ENCODE measurements at regions not wholly inside any gene's neighbourhood (a gene's known extent, or its start where the extent isn't known, plus 50 kb on each side); places are given as distances from the start of the nearest gene placed in this dataset.
"Not testable (repeated sequence)": the region's sequence is repeated elsewhere in the genome, so short reads cannot be mapped to it uniquely, and the experiment has no call there.

GRCh38 chr16:66247516-66248481 is 118.7 kb upstream of the CDH5 start:
- no peaks in the 10 kb centered on the region for H3K9me3 Mint-ChIP-seq (ENCODE audit: insufficient read depth)
- ChIA-PET POLR2A (no interaction called here), CTCF (no interaction called here)

GRCh38 chr16:66245868-66246267 is 120.6 kb upstream of the CDH5 start:
- no peaks in the 10 kb centered on the region for H3K4me1 Mint-ChIP-seq (ENCODE audit: low read depth)
- DNase-seq (no peak), ATAC-seq (no peak)
- CTCF ChIA-PET, result no interaction called here
- POLR2A ChIA-PET, result no interaction called here
- no peak overlapping the region for H3K27ac Mint-ChIP-seq
- peaks cover 4% of the 10 kb centered on the region for H3K27me3 Mint-ChIP-seq (ENCODE audit: low read depth)
- no peak overlapping the region for H3K4me3 Mint-ChIP-seq
- no peaks in the 10 kb centered on the region for H3K36me3 Mint-ChIP-seq (ENCODE audit: low read depth)
- H3K9me3 Mint-ChIP-seq (ENCODE audit: insufficient read depth), result no peaks in the 10 kb centered on the region

More at GRCh38 chr16:66247516-66248481, 118.7 kb upstream of the CDH5 start:
- Mint-ChIP-seq H3K4me3 (no peak overlapping the region), H3K4me1 (ENCODE audit: low read depth) (no peaks in the 10 kb centered on the region), H3K36me3 (ENCODE audit: low read depth) (no peaks in the 10 kb centered on the region), H3K27me3 (ENCODE audit: low read depth) (peaks cover 4% of the 10 kb centered on the region), H3K27ac (no peak overlapping the region)
- no peak for ATAC-seq
- DNase-seq, result no peak

- CTCF ChIA-PET, result no interaction called here
- Mint-ChIP-seq H3K4me3 (no peak overlapping the region), H3K4me1 (ENCODE audit: low read depth) (no peaks in the 10 kb centered on the region), H3K27ac (no peak overlapping the region), H3K9me3 (ENCODE audit: insufficient read depth) (no peaks in the 10 kb centered on the region), H3K36me3 (ENCODE audit: low read depth) (no peaks in the 10 kb centered on the region), H3K27me3 (ENCODE audit: low read depth) (peaks cover 4% of the 10 kb centered on the region)
- no peak for DNase-seq
- POLR2A ChIA-PET, result no interaction called here
- no peak for ATAC-seq
Observed at GRCh38 chr16:66245072-66245471, 121.4 kb upstream of the CDH5 start.

- DNase-seq (no peak), ATAC-seq (no peak)
- H3K9me3 Mint-ChIP-seq (ENCODE audit: insufficient read depth), result no peaks in the 10 kb centered on the region
- no peak overlapping the region for H3K27ac Mint-ChIP-seq
- no peaks in the 10 kb centered on the region for H3K36me3 Mint-ChIP-seq (ENCODE audit: low read depth)
- no peaks in the 10 kb centered on the region for H3K27me3 Mint-ChIP-seq (ENCODE audit: low read depth)
- ChIA-PET POLR2A (no interaction called here), CTCF (no interaction called here)
- no peak overlapping the region for H3K4me3 Mint-ChIP-seq
- no peaks in the 10 kb centered on the region for H3K4me1 Mint-ChIP-seq (ENCODE audit: low read depth)
Observed at GRCh38 chr16:66242672-66243071, 123.8 kb upstream of the CDH5 start.

- ATAC-seq; H3K27ac Mint-ChIP-seq; H3K36me3 Mint-ChIP-seq (ENCODE audit: low read depth); H3K27me3 Mint-ChIP-seq (ENCODE audit: low read depth); POLR2A ChIA-PET; DNase-seq; H3K4me3 Mint-ChIP-seq; H3K9me3 Mint-ChIP-seq (ENCODE audit: insufficient read depth); H3K4me1 Mint-ChIP-seq (ENCODE audit: low read depth); CTCF ChIA-PET: not testable (repeated sequence)
Observed at GRCh38 chr16:66242206-66242605, 124.3 kb upstream of the CDH5 start.

- H3K9me3 Mint-ChIP-seq (ENCODE audit: insufficient read depth), result no peaks in the 10 kb centered on the region
- no peaks in the 10 kb centered on the region for H3K36me3 Mint-ChIP-seq (ENCODE audit: low read depth)
- H3K4me1 Mint-ChIP-seq (ENCODE audit: low read depth), result no peaks in the 10 kb centered on the region
- no peaks in the 10 kb centered on the region for H3K27me3 Mint-ChIP-seq (ENCODE audit: low read depth)
- H3K27ac Mint-ChIP-seq, result no peak overlapping the region
- no peak for ATAC-seq
- H3K4me3 Mint-ChIP-seq, result no peak overlapping the region
- DNase-seq, result no peak
- POLR2A ChIA-PET, result no interaction called here
- CTCF ChIA-PET, result no interaction called here
Observed at GRCh38 chr16:66240631-66241395, 125.7 kb upstream of the CDH5 start.

GRCh38 chr16:66240088-66240487 is 126.4 kb upstream of the CDH5 start:
- no peaks in the 10 kb centered on the region for H3K9me3 Mint-ChIP-seq (ENCODE audit: insufficient read depth)
- CTCF ChIA-PET, result no interaction called here
- POLR2A ChIA-PET, result no interaction called here
- DNase-seq (no peak), ATAC-seq (no peak)
- no peak overlapping the region for H3K4me3 Mint-ChIP-seq
- no peaks in the 10 kb centered on the region for H3K27me3 Mint-ChIP-seq (ENCODE audit: low read depth)
- H3K27ac Mint-ChIP-seq, result no peak overlapping the region
- no peaks in the 10 kb centered on the region for H3K36me3 Mint-ChIP-seq (ENCODE audit: low read depth)
- no peaks in the 10 kb centered on the region for H3K4me1 Mint-ChIP-seq (ENCODE audit: low read depth)

- Mint-ChIP-seq H3K36me3 (ENCODE audit: low read depth) (no peaks in the 10 kb centered on the region), H3K4me3 (no peak overlapping the region), H3K9me3 (ENCODE audit: insufficient read depth) (no peaks in the 10 kb centered on the region), H3K27ac (no peak overlapping the region), H3K4me1 (ENCODE audit: low read depth) (no peaks in the 10 kb centered on the region), H3K27me3 (ENCODE audit: low read depth) (no peaks in the 10 kb centered on the region)
- ChIA-PET POLR2A (no interaction called here), CTCF (no interaction called here)
- ATAC-seq (no peak), DNase-seq (no peak)
Observed at GRCh38 chr16:66238696-66239095, 127.8 kb upstream of the CDH5 start.

GRCh38 chr16:66236301-66236700 is 130.2 kb upstream of the CDH5 start:
- Mint-ChIP-seq H3K27me3 (ENCODE audit: low read depth) (no peaks in the 10 kb centered on the region), H3K27ac (no peak overlapping the region), H3K4me1 (ENCODE audit: low read depth) (no peaks in the 10 kb centered on the region), H3K4me3 (no peak overlapping the region), H3K36me3 (ENCODE audit: low read depth) (no peaks in the 10 kb centered on the region), H3K9me3 (ENCODE audit: insufficient read depth) (no peaks in the 10 kb centered on the region)
- no peak for DNase-seq
- no peak for ATAC-seq
- CTCF ChIA-PET, result no interaction called here
- POLR2A ChIA-PET, result no interaction called here

- Mint-ChIP-seq H3K36me3 (ENCODE audit: low read depth) (no peaks in the 10 kb centered on the region), H3K4me1 (ENCODE audit: low read depth) (peaks cover 11% of the 10 kb centered on the region), H3K27me3 (ENCODE audit: low read depth) (no peaks in the 10 kb centered on the region), H3K4me3 (no peak overlapping the region), H3K27ac (no peak overlapping the region), H3K9me3 (ENCODE audit: insufficient read depth) (no peaks in the 10 kb centered on the region)
- ATAC-seq (no peak), DNase-seq (no peak)
- POLR2A ChIA-PET, result no interaction called here
- CTCF ChIA-PET, result no interaction called here
Observed at GRCh38 chr16:66231452-66232160, 134.9 kb upstream of the CDH5 start.

- Mint-ChIP-seq H3K4me3 (no peak overlapping the region), H3K27me3 (ENCODE audit: low read depth) (no peaks in the 10 kb centered on the region), H3K9me3 (ENCODE audit: insufficient read depth) (no peaks in the 10 kb centered on the region), H3K36me3 (ENCODE audit: low read depth) (no peaks in the 10 kb centered on the region), H3K4me1 (ENCODE audit: low read depth) (peaks cover 11% of the 10 kb centered on the region), H3K27ac (no peak overlapping the region)
- DNase-seq (no peak), ATAC-seq (no peak)
- ChIA-PET CTCF (no interaction called here), POLR2A (no interaction called here)
Observed at GRCh38 chr16:66229651-66230050, 136.8 kb upstream of the CDH5 start.

- H3K9me3 Mint-ChIP-seq (ENCODE audit: insufficient read depth), result no peaks in the 10 kb centered on the region
Observed at GRCh38 chr16:66228792-66229191, 137.7 kb upstream of the CDH5 start.

More at GRCh38 chr16:66228792-66229191, 137.7 kb upstream of the CDH5 start:
- CTCF ChIA-PET, result no interaction called here
- peaks cover 5% of the 10 kb centered on the region for H3K27me3 Mint-ChIP-seq (ENCODE audit: low read depth)
- no peaks in the 10 kb centered on the region for H3K36me3 Mint-ChIP-seq (ENCODE audit: low read depth)
- no peak overlapping the region for H3K27ac Mint-ChIP-seq
- no peak for DNase-seq
- H3K4me1 Mint-ChIP-seq (ENCODE audit: low read depth), result peaks cover 11% of the 10 kb centered on the region
- H3K4me3 Mint-ChIP-seq, result no peak overlapping the region
- POLR2A ChIA-PET, result no interaction called here
- ATAC-seq, result no peak

Data from activated CD8-positive, alpha-beta T cell treated with anti-CD3 and anti-CD28 coated beads, Interleukin-2, amount 10 ng/mL, durations not matched to agents 7 days and 5 days (primary cell).